ENCODE measurements at regions not wholly inside any gene's neighbourhood (a gene's known extent, or its start where the extent isn't known, plus 50 kb on each side); places are given as distances from the start of the nearest gene placed in this dataset.

- Histone ChIP-seq H3K4me1 (ENCODE audit: control insufficient read depth in 3 of 3, insufficient read depth in 3 of 3, low read length in 3 of 3) (peaks cover 0 to 15% (median 0%) of the 10 kb centered on the region in 3 donors), H3K36me3 (ENCODE audit: control insufficient read depth in 3 of 3, insufficient read depth in 3 of 3, low read length in 3 of 3) (no peaks in the 10 kb centered on the region), H3K27ac (ENCODE audit: low read depth, low read length) (no peak overlapping the region), H3K27me3 (ENCODE audit: control insufficient read depth in 3 of 3, insufficient read depth in 3 of 3, low read length in 3 of 3) (no peaks in the 10 kb centered on the region), H3K9ac (ENCODE audit: low read depth in 1 of 3, low read length in 3 of 3) (no peak overlapping the region), H3K9me3 (ENCODE audit: control insufficient read depth in 3 of 3, low read length in 3 of 3) (no peaks in the 10 kb centered on the region), H3K4me3 (ENCODE audit: low read length in 3 of 3) (no peak overlapping the region)
Measured at GRCh38 chr4:152029631-152030030, 268.8 kb upstream of the GATB start.

- Histone ChIP-seq H3K36me3 (ENCODE audit: control insufficient read depth in 3 of 3, insufficient read depth in 3 of 3, low read length in 3 of 3) (no peaks in the 10 kb centered on the region), H3K4me1 (ENCODE audit: control insufficient read depth in 3 of 3, insufficient read depth in 3 of 3, low read length in 3 of 3) (peaks cover 0 to 11% (median 0%) of the 10 kb centered on the region in 3 donors), H3K27ac (ENCODE audit: low read depth, low read length) (no peak overlapping the region), H3K4me3 (ENCODE audit: low read length in 3 of 3) (no peak overlapping the region), H3K9ac (ENCODE audit: low read depth in 1 of 3, low read length in 3 of 3) (no peak overlapping the region), H3K27me3 (ENCODE audit: control insufficient read depth in 3 of 3, insufficient read depth in 3 of 3, low read length in 3 of 3) (peaks cover 0 to 2% (median 0%) of the 10 kb centered on the region in 3 donors), H3K9me3 (ENCODE audit: control insufficient read depth in 3 of 3, low read length in 3 of 3) (no peaks in the 10 kb centered on the region)
Measured at GRCh38 chr4:152028131-152028530, 267.3 kb upstream of the GATB start.

- H3K9me3 ChIP-seq (ENCODE audit: control insufficient read depth in 3 of 3, low read length in 3 of 3): no peaks in the 10 kb centered on the region
- H3K9ac ChIP-seq (ENCODE audit: low read depth in 1 of 3, low read length in 3 of 3): no peak overlapping the region
- no peak overlapping the region for H3K27ac ChIP-seq (ENCODE audit: low read depth, low read length)
- no peaks in the 10 kb centered on the region for H3K36me3 ChIP-seq (ENCODE audit: control insufficient read depth in 3 of 3, insufficient read depth in 3 of 3, low read length in 3 of 3)
- H3K4me1 ChIP-seq (ENCODE audit: control insufficient read depth in 3 of 3, insufficient read depth in 3 of 3, low read length in 3 of 3): no peaks in the 10 kb centered on the region
- H3K27me3 ChIP-seq (ENCODE audit: control insufficient read depth in 3 of 3, insufficient read depth in 3 of 3, low read length in 3 of 3): peaks cover 0 to 2% (median 0%) of the 10 kb centered on the region in 3 donors
- H3K4me3 ChIP-seq (ENCODE audit: low read length in 3 of 3): no peak overlapping the region
Measured at GRCh38 chr4:152024881-152025280, 264.1 kb upstream of the GATB start.

- peaks cover 0 to 2% (median 0%) of the 10 kb centered on the region in 3 donors for H3K27me3 ChIP-seq (ENCODE audit: control insufficient read depth in 3 of 3, insufficient read depth in 3 of 3, low read length in 3 of 3)
- H3K9ac ChIP-seq (ENCODE audit: low read depth in 1 of 3, low read length in 3 of 3): no peak overlapping the region
- H3K36me3 ChIP-seq (ENCODE audit: control insufficient read depth in 3 of 3, insufficient read depth in 3 of 3, low read length in 3 of 3): no peaks in the 10 kb centered on the region
- H3K27ac ChIP-seq (ENCODE audit: low read depth, low read length): no peak overlapping the region
- H3K9me3 ChIP-seq (ENCODE audit: control insufficient read depth in 3 of 3, low read length in 3 of 3): no peaks in the 10 kb centered on the region
- H3K4me1 ChIP-seq (ENCODE audit: control insufficient read depth in 3 of 3, insufficient read depth in 3 of 3, low read length in 3 of 3): no peaks in the 10 kb centered on the region
- H3K4me3 ChIP-seq (ENCODE audit: low read length in 3 of 3): no peak overlapping the region
Measured at GRCh38 chr4:152023674-152024073, 262.9 kb upstream of the GATB start.

- H3K36me3 ChIP-seq (ENCODE audit: control insufficient read depth in 3 of 3, insufficient read depth in 3 of 3, low read length in 3 of 3): no peaks in the 10 kb centered on the region
- H3K27ac ChIP-seq (ENCODE audit: low read depth, low read length): no peak overlapping the region
- no peak overlapping the region for H3K4me3 ChIP-seq (ENCODE audit: low read length in 3 of 3)
- H3K9ac ChIP-seq (ENCODE audit: low read depth in 1 of 3, low read length in 3 of 3): no peak overlapping the region
- H3K4me1 ChIP-seq (ENCODE audit: control insufficient read depth in 3 of 3, insufficient read depth in 3 of 3, low read length in 3 of 3): no peaks in the 10 kb centered on the region
- H3K9me3 ChIP-seq (ENCODE audit: control insufficient read depth in 3 of 3, low read length in 3 of 3): no peaks in the 10 kb centered on the region
- peaks cover 0 to 3% (median 2%) of the 10 kb centered on the region in 3 donors for H3K27me3 ChIP-seq (ENCODE audit: control insufficient read depth in 3 of 3, insufficient read depth in 3 of 3, low read length in 3 of 3)
Measured at GRCh38 chr4:152022543-152022942, 261.7 kb upstream of the GATB start.

- Histone ChIP-seq H3K36me3 (ENCODE audit: control insufficient read depth in 3 of 3, insufficient read depth in 3 of 3, low read length in 3 of 3) (no peaks in the 10 kb centered on the region), H3K27me3 (ENCODE audit: control insufficient read depth in 3 of 3, insufficient read depth in 3 of 3, low read length in 3 of 3) (peaks cover 0 to 3% (median 2%) of the 10 kb centered on the region in 3 donors), H3K4me1 (ENCODE audit: control insufficient read depth in 3 of 3, insufficient read depth in 3 of 3, low read length in 3 of 3) (no peaks in the 10 kb centered on the region), H3K9ac (ENCODE audit: low read depth in 1 of 3, low read length in 3 of 3) (no peak overlapping the region), H3K27ac (ENCODE audit: low read depth, low read length) (no peak overlapping the region), H3K4me3 (ENCODE audit: low read length in 3 of 3) (no peak overlapping the region), H3K9me3 (ENCODE audit: control insufficient read depth in 3 of 3, low read length in 3 of 3) (no peaks in the 10 kb centered on the region)
Measured at GRCh38 chr4:152021788-152022438, 261.1 kb upstream of the GATB start.

GRCh38 chr4:152020073-152020472 lies 259.3 kb upstream of the GATB start:
- Histone ChIP-seq H3K4me1 (ENCODE audit: control insufficient read depth in 3 of 3, insufficient read depth in 3 of 3, low read length in 3 of 3) (no peaks in the 10 kb centered on the region), H3K27ac (ENCODE audit: low read depth, low read length) (no peak overlapping the region), H3K9ac (ENCODE audit: low read depth in 1 of 3, low read length in 3 of 3) (no peak overlapping the region), H3K36me3 (ENCODE audit: control insufficient read depth in 3 of 3, insufficient read depth in 3 of 3, low read length in 3 of 3) (no peaks in the 10 kb centered on the region), H3K27me3 (ENCODE audit: control insufficient read depth in 3 of 3, insufficient read depth in 3 of 3, low read length in 3 of 3) (peaks cover 0 to 3% (median 2%) of the 10 kb centered on the region in 3 donors), H3K9me3 (ENCODE audit: control insufficient read depth in 3 of 3, low read length in 3 of 3) (no peaks in the 10 kb centered on the region), H3K4me3 (ENCODE audit: low read length in 3 of 3) (no peak overlapping the region)

- Histone ChIP-seq H3K36me3 (ENCODE audit: control insufficient read depth in 3 of 3, insufficient read depth in 3 of 3, low read length in 3 of 3) (no peaks in the 10 kb centered on the region), H3K4me1 (ENCODE audit: control insufficient read depth in 3 of 3, insufficient read depth in 3 of 3, low read length in 3 of 3) (no peaks in the 10 kb centered on the region), H3K9me3 (ENCODE audit: control insufficient read depth in 3 of 3, low read length in 3 of 3) (no peaks in the 10 kb centered on the region), H3K9ac (ENCODE audit: low read depth in 1 of 3, low read length in 3 of 3) (no peak overlapping the region), H3K27me3 (ENCODE audit: control insufficient read depth in 3 of 3, insufficient read depth in 3 of 3, low read length in 3 of 3) (peaks cover 0 to 3% (median 0%) of the 10 kb centered on the region in 3 donors), H3K27ac (ENCODE audit: low read depth, low read length) (no peak overlapping the region), H3K4me3 (ENCODE audit: low read length in 3 of 3) (no peak overlapping the region)
Measured at GRCh38 chr4:152016303-152016620, 255.5 kb upstream of the GATB start.

GRCh38 chr4:152015597-152016302 lies 254.9 kb upstream of the GATB start:
- no peak overlapping the region for H3K27ac ChIP-seq (ENCODE audit: low read depth, low read length)
- H3K4me3 ChIP-seq (ENCODE audit: low read length in 3 of 3): no peak overlapping the region
- H3K4me1 ChIP-seq (ENCODE audit: control insufficient read depth in 3 of 3, insufficient read depth in 3 of 3, low read length in 3 of 3): no peaks in the 10 kb centered on the region
- no peak overlapping the region for H3K9ac ChIP-seq (ENCODE audit: low read depth in 1 of 3, low read length in 3 of 3)
- no peaks in the 10 kb centered on the region for H3K9me3 ChIP-seq (ENCODE audit: control insufficient read depth in 3 of 3, low read length in 3 of 3)
- H3K36me3 ChIP-seq (ENCODE audit: control insufficient read depth in 3 of 3, insufficient read depth in 3 of 3, low read length in 3 of 3): no peaks in the 10 kb centered on the region
- H3K27me3 ChIP-seq (ENCODE audit: control insufficient read depth in 3 of 3, insufficient read depth in 3 of 3, low read length in 3 of 3): peaks cover 0 to 3% (median 0%) of the 10 kb centered on the region in 3 donors

- Histone ChIP-seq H3K4me1 (ENCODE audit: control insufficient read depth in 3 of 3, insufficient read depth in 3 of 3, low read length in 3 of 3) (peaks cover 0 to 4% (median 0%) of the 10 kb centered on the region in 3 donors), H3K27me3 (ENCODE audit: control insufficient read depth in 3 of 3, insufficient read depth in 3 of 3, low read length in 3 of 3) (peaks cover 0 to 3% (median 0%) of the 10 kb centered on the region in 3 donors), H3K9ac (ENCODE audit: low read depth in 1 of 3, low read length in 3 of 3) (no peak overlapping the region), H3K4me3 (ENCODE audit: low read length in 3 of 3) (no peak overlapping the region), H3K27ac (ENCODE audit: low read depth, low read length) (no peak overlapping the region), H3K9me3 (ENCODE audit: control insufficient read depth in 3 of 3, low read length in 3 of 3) (no peaks in the 10 kb centered on the region), H3K36me3 (ENCODE audit: control insufficient read depth in 3 of 3, insufficient read depth in 3 of 3, low read length in 3 of 3) (no peaks in the 10 kb centered on the region)
Measured at GRCh38 chr4:152014280-152014679, 253.5 kb upstream of the GATB start.
